HCT116 (cell line): ENCODE measurements at regions not wholly inside any gene's neighbourhood (a gene's known extent, or its start where the extent isn't known, plus 50 kb on each side); places are given as distances from the start of the nearest gene placed in this dataset.

Experiments
- ATAC-seq: fragments of 200-7000 bp; cut with Tn5 transposase; 2 replicates; pipeline ENCODE4 v1.9.1; 2020; ENCODE audit warnings: mild to moderate bottlenecking, moderate library complexity
- BruUV-seq: library from RNA; stranded (reverse); fragments of 400-500 nt; replicated peaks from 2 replicates; lab custom pipeline; 2021; lab: Mats Ljungman, UMichigan
- CTCF ChIA-PET: fragments of 300-600 bp; sonication (Branson Sonifier 250); formaldehyde crosslinking; loops from one replicate; lab custom pipeline; 2021; ENCODE audit warnings: antibody characterized with exemption; lab: Charles Lee
- POLR2A ChIA-PET: fragments of 300-600, 350-600 bp; sonication (Branson Sonifier 250); formaldehyde crosslinking; loops from one replicate; lab custom pipeline; 2021; ENCODE audit warnings: antibody characterized with exemption; lab: Charles Lee
- RAD21 ChIA-PET, 2 experiments: fragments of 300-600 bp; sonication (Branson Sonifier 250); formaldehyde crosslinking; loops; one replicate each; lab custom pipeline; 2023; ENCODE audit warnings: low total read pairs in 2 of 2; ENCODE audit not compliant: uncharacterized antibody in 2 of 2, unreplicated experiment in 2 of 2, low non-redundant PET in 1 of 2; lab: Charles Lee
- DNase-seq: peaks from one replicate; pipeline ENCODE4 v3.0.0-alpha.2; 2010; ENCODE audit warnings: low read depth, low spot score
- H2AFZ ChIP-seq: fragments of 200-600 bp; shearing (Covaris generic), sonication (generic); 2 replicates; pipeline ENCODE4 v1.6.1; 2017; ENCODE audit warnings: low read depth, mixed run types, mixed read lengths, antibody characterized with exemption, low read length; ENCODE audit not compliant: poor library complexity, severe bottlenecking
- H3K27ac ChIP-seq: 2 replicates; pipeline ENCODE4 v1.5.1; 2012; ENCODE audit warnings: low read depth, low read length
- H3K27me3 ChIP-seq: fragments of 200-600 bp; sonication (generic); 2 replicates; pipeline ENCODE4 v1.6.1; 2016; ENCODE audit warnings: mixed run types, low read length, mixed read lengths; ENCODE audit not compliant: insufficient read depth
- H3K36me3 ChIP-seq, 2 experiments: fragments of 200-500 bp in 1 of 2; fragments of 200-600 bp in 1 of 2; sonication (Bioruptor generic) in 1 of 2; sonication (generic) in 1 of 2; 2 replicates each; pipeline versions ENCODE4 v1.5.1 to v1.6.1; 2014 to 2016; ENCODE audit warnings: low read length in 2 of 2, inconsistent platforms in 1 of 2, mixed read lengths in 1 of 2, mixed run types in 1 of 2; ENCODE audit not compliant: insufficient read depth in 2 of 2, control insufficient read depth in 1 of 2
- H3K4me1 ChIP-seq, 2 experiments: fragments of 200-600 bp in 1 of 2; sonication (generic) in 1 of 2; 2 replicates each; pipeline versions ENCODE4 v1.5.1 to v1.6.1; 2012 to 2017; ENCODE audit warnings: low read length in 2 of 2, inconsistent platforms in 1 of 2, mild to moderate bottlenecking in 1 of 2, mixed read lengths in 1 of 2, mixed run types in 1 of 2, moderate library complexity in 1 of 2; ENCODE audit not compliant: insufficient read depth in 2 of 2, control insufficient read depth in 1 of 2
- H3K4me2 ChIP-seq: fragments of 200-600 bp; sonication (generic); 2 replicates; pipeline ENCODE4 v1.6.1; 2017; ENCODE audit warnings: mixed run types, low read length, mixed read lengths
- H3K4me3 ChIP-seq, 2 experiments: fragments of 200-600 bp in 1 of 2; sonication (generic) in 1 of 2; replicated peaks in 1 of 2; 2 replicates each; pipeline ENCODE4 v1.5.1; 2011 to 2016; ENCODE audit warnings: low read length in 2 of 2, control low read depth in 1 of 2, low read depth in 1 of 2, mild to moderate bottlenecking in 1 of 2, mixed read lengths in 1 of 2, mixed run types in 1 of 2
- H3K79me2 ChIP-seq: fragments of 200-600 bp; sonication (generic); 2 replicates; pipeline ENCODE4 v1.6.1; 2017; ENCODE audit warnings: mild to moderate bottlenecking, mixed run types, low read length, moderate library complexity, mixed read lengths; ENCODE audit not compliant: insufficient read depth
- H3K9ac ChIP-seq: fragments of 200-600 bp; sonication (generic); 2 replicates; pipeline ENCODE4 v1.6.1; 2016; ENCODE audit warnings: low read length, mixed read lengths
- H3K9me2 ChIP-seq: fragments of 200-600 bp; sonication (generic), shearing (Covaris generic); 2 replicates; pipeline ENCODE4 v1.6.1; 2017; ENCODE audit warnings: mixed run types, mild to moderate bottlenecking, moderate library complexity; ENCODE audit not compliant: insufficient read depth
- H3K9me3 ChIP-seq, 2 experiments: fragments of 200-500 bp in 1 of 2; fragments of 200-600 bp in 1 of 2; sonication (Bioruptor generic) in 1 of 2; sonication (generic) in 1 of 2; 2 replicates each; pipeline ENCODE4 v1.6.1; 2014 to 2017; ENCODE audit warnings: low read length in 2 of 2, mixed read lengths in 2 of 2, inconsistent platforms in 1 of 2, low read depth in 1 of 2, mild to moderate bottlenecking in 1 of 2, mixed run types in 1 of 2, moderate library complexity in 1 of 2; ENCODE audit not compliant: control insufficient read depth in 1 of 2, insufficient read depth in 1 of 2
- H4K20me1 ChIP-seq: fragments of 200-600 bp; sonication (generic), shearing (Covaris generic); 2 replicates; pipeline ENCODE4 v1.6.1; 2017; ENCODE audit warnings: mixed run types, mild to moderate bottlenecking, moderate library complexity; ENCODE audit not compliant: insufficient read depth
- ATF3 ChIP-seq: IDR thresholded peaks from 2 replicates; pipeline ENCODE4 v1.6.1; 2012
- CTCF ChIP-seq, 3 experiments: fragments of 200-600 bp in 1 of 3; sonication (generic) in 1 of 3; IDR thresholded peaks in 2 of 3; conservative IDR thresholded peaks in 1 of 3; 2 replicates each; pipeline ENCODE4 v1.5.1; 2012 to 2017; ENCODE audit warnings: low read depth in 2 of 3, low read length in 2 of 3, antibody characterized with exemption in 1 of 3, borderline replicate concordance in 1 of 3, control low read depth in 1 of 3, mild to moderate bottlenecking in 1 of 3, mixed read lengths in 1 of 3, mixed run types in 1 of 3, moderate library complexity in 1 of 3; ENCODE audit not compliant: insufficient read depth in 1 of 3
- EZH2 ChIP-seq: fragments of 200-600 bp; sonication (generic); IDR thresholded peaks from 2 replicates; pipeline ENCODE4 v1.6.1; 2017; ENCODE audit warnings: antibody characterized with exemption, mixed run types
- FOSL1 ChIP-seq: IDR thresholded peaks from 2 replicates; pipeline ENCODE4 v1.6.1; 2012; ENCODE audit warnings: low read depth
- JUND ChIP-seq: IDR thresholded peaks from 2 replicates; pipeline ENCODE4 v1.6.1; 2012
- POLR2A ChIP-seq: IDR thresholded peaks from 2 replicates; pipeline ENCODE4 v1.7.0; 2011; ENCODE audit warnings: borderline replicate concordance; ENCODE audit not compliant: insufficient read depth, insufficient read length; ENCODE audit errors: extremely low read depth
- POLR2AphosphoS5 ChIP-seq: IDR thresholded peaks from 2 replicates; pipeline ENCODE4 v1.6.1; 2011; ENCODE audit warnings: mild to moderate bottlenecking, low read depth, low read length, moderate library complexity
- RAD21 ChIP-seq: IDR thresholded peaks from 2 replicates; pipeline ENCODE4 v1.6.1; 2012; ENCODE audit warnings: low read depth, mild to moderate bottlenecking
- REST ChIP-seq: IDR thresholded peaks from 2 replicates; pipeline ENCODE4 v1.6.1; 2012; ENCODE audit warnings: low read depth
- SIN3A ChIP-seq: IDR thresholded peaks from 2 replicates; pipeline ENCODE4 v1.6.1; 2012; ENCODE audit warnings: low read depth
- SP1 ChIP-seq: IDR thresholded peaks from 2 replicates; pipeline ENCODE4 v1.6.1; 2012; ENCODE audit warnings: low read depth
- SRF ChIP-seq: IDR thresholded peaks from 2 replicates; pipeline ENCODE4 v1.6.1; 2012; ENCODE audit warnings: low read depth
- TCF7L2 ChIP-seq: IDR thresholded peaks from 2 replicates; pipeline ENCODE4 v1.7.0; 2011; ENCODE audit warnings: borderline replicate concordance, inconsistent platforms; ENCODE audit not compliant: insufficient read depth, insufficient read length; ENCODE audit errors: extremely low read depth
- ZBTB33 ChIP-seq: IDR thresholded peaks from 2 replicates; pipeline ENCODE4 v1.6.1; 2011; ENCODE audit warnings: mild to moderate bottlenecking, low read length, moderate library complexity; ENCODE audit not compliant: insufficient replicate concordance; ENCODE audit errors: extremely low read depth
- ZFX ChIP-seq: fragments of 450-650 bp; IDR thresholded peaks from 2 replicates; pipeline ENCODE4 v1.6.1; 2017
- ZNF274 ChIP-seq: fragments of 200-500 bp; sonication (Bioruptor generic); IDR thresholded peaks from 2 replicates; pipeline ENCODE4 v1.6.1; 2014; ENCODE audit warnings: mild to moderate bottlenecking, low read depth, low read length, inconsistent platforms
- intact Hi-C: fragments of 100-400 bp; cut with micrococcal nuclease; formaldehyde crosslinking; loops from 2 replicates; pipeline ENCODE4 v1.10.0; 2022

- TF ChIP-seq RAD21 (no peak), ZNF274 (no peak)
These were observed 223.6 kb downstream of the CETN3 start (continued) for GRCh38 chr5:90185897-90186468.

GRCh38 chr5:90184764-90185163, 224.8 kb downstream of the CETN3 start:
- H4K20me1 ChIP-seq: no peaks in the 10 kb centered on the region
- H2AFZ ChIP-seq: peak overlapping the region; percentile 60
- no peaks in the 10 kb centered on the region for H3K9me3 ChIP-seq
- ChIA-PET POLR2A (no interaction called here), RAD21 (no interaction called here), CTCF (interaction anchor here (0.6 kb wide), 1 partner anchor 334 kb away, joined by 3 read pairs; no protein-coding TSS in a partner anchor)
- TF ChIP-seq POLR2AphosphoS5 (no peak), CTCF (IDR thresholded peaks at IDR 0.05 in 2 of 3, conservative IDR thresholded peaks at IDR 0.05 in 1 of 3; ENCODE audit: borderline replicate concordance in 1 of 3, insufficient read depth in 1 of 3, low read depth in 2 of 3, low read length in 2 of 3) (no peak), REST (no peak), EZH2 (no peak), FOSL1 (no peak), SP1 (no peak), ZBTB33 (no peak), JUND (no peak), POLR2A (no peak), SRF (no peak), ZFX (no peak), TCF7L2 (no peak), RAD21 (no peak), ATF3 (no peak), SIN3A (no peak), ZNF274 (no peak)
- no peak for DNase-seq
- no peaks in the 10 kb centered on the region for H3K9me2 ChIP-seq
- no peak overlapping the region for H3K4me3 ChIP-seq
- no peaks in the 10 kb centered on the region for H3K27me3 ChIP-seq
- no peak overlapping the region for H3K9ac ChIP-seq
- no peak overlapping the region for H3K27ac ChIP-seq
- no peaks in the 10 kb centered on the region for H3K79me2 ChIP-seq
- BruUV-seq: no TSS peak
- no peak overlapping the region for H3K4me2 ChIP-seq
- intact Hi-C loops: no loop called here
- ATAC-seq: no peak
- H3K36me3 ChIP-seq: no peaks in the 10 kb centered on the region
- no peaks in the 10 kb centered on the region for H3K4me1 ChIP-seq
